Fibroblast of lung (primary cell): ENCODE measurements at regions not wholly inside any gene's neighbourhood (a gene's known extent, or its start where the extent isn't known, plus 50 kb on each side); places are given as distances from the start of the nearest gene placed in this dataset.

Source experiments
- DNase-seq, 2 donors: peaks; one replicate each; pipeline versions ENCODE4 v3.0.0 to v3.0.0-alpha.2; 2010; ENCODE audit warnings: low read depth in 2 of 2
- H2AFZ ChIP-seq: 2 replicates; pipeline ENCODE4 v1.5.1; 2012; ENCODE audit warnings: low read length, control low read depth, inconsistent platforms
- H3K27ac ChIP-seq: 2 replicates; pipeline ENCODE4 v1.5.1; 2011; ENCODE audit warnings: low read length, control low read depth; ENCODE audit not compliant: insufficient read depth
- H3K27me3 ChIP-seq: 2 replicates; pipeline ENCODE4 v1.5.1; 2011; ENCODE audit warnings: mild to moderate bottlenecking, low read length; ENCODE audit not compliant: control insufficient read depth, insufficient read depth
- H3K36me3 ChIP-seq: 2 replicates; pipeline ENCODE4 v1.5.1; 2011; ENCODE audit warnings: low read length; ENCODE audit not compliant: control insufficient read depth, insufficient read depth
- H3K4me1 ChIP-seq: 2 replicates; pipeline ENCODE4 v1.5.1; 2011; ENCODE audit warnings: low read length; ENCODE audit not compliant: control insufficient read depth, insufficient read depth; ENCODE audit errors: extremely low read depth
- H3K4me2 ChIP-seq: 2 replicates; pipeline ENCODE4 v1.5.1; 2011; ENCODE audit warnings: low read length, control low read depth; ENCODE audit not compliant: insufficient read depth; ENCODE audit errors: extremely low read depth
- H3K4me3 ChIP-seq, 4 experiments: fragments of 200-600 bp in 1 of 4; sonication (generic) in 1 of 4; replicated peaks in 1 of 4; 2 replicates each; pipeline ENCODE4 v1.5.1; 2011 to 2016; ENCODE audit warnings: low read length in 4 of 4, low read depth in 3 of 4, mild to moderate bottlenecking in 3 of 4, control low read depth in 2 of 4, inconsistent platforms in 1 of 4, mixed read lengths in 1 of 4; ENCODE audit not compliant: insufficient read depth in 1 of 4; ENCODE audit errors: control extremely low read depth in 1 of 4
- H3K79me2 ChIP-seq: 2 replicates; pipeline ENCODE4 v1.5.1; 2012; ENCODE audit warnings: mild to moderate bottlenecking, low read length, inconsistent platforms; ENCODE audit not compliant: control insufficient read depth, insufficient read depth
- H3K9ac ChIP-seq: 2 replicates; pipeline ENCODE4 v1.5.1; 2011; ENCODE audit warnings: mild to moderate bottlenecking, low read length, control low read depth; ENCODE audit not compliant: insufficient read depth
- H3K9me3 ChIP-seq: 2 replicates; pipeline ENCODE4 v1.5.1; 2012; ENCODE audit warnings: low read depth, low read length; ENCODE audit not compliant: control insufficient read depth, insufficient read depth
- H4K20me1 ChIP-seq: 2 replicates; pipeline ENCODE4 v1.5.1; 2011; ENCODE audit warnings: low read length; ENCODE audit not compliant: control insufficient read depth, insufficient read depth; ENCODE audit errors: extremely low read depth
- CTCF ChIP-seq, 2 donors: IDR thresholded peaks in 1 of 2; conservative IDR thresholded peaks in 1 of 2; 1 replicate in 1 of 2; 2 replicates in 1 of 2; pipeline ENCODE4 v1.5.1; 2011 to 2012; ENCODE audit warnings: low read length in 2 of 2, control low read depth in 1 of 2, inconsistent platforms in 1 of 2, low read depth in 1 of 2, mild to moderate bottlenecking in 1 of 2
- EZH2 ChIP-seq: IDR thresholded peaks from 2 replicates; pipeline ENCODE4 v1.5.1; 2012; ENCODE audit warnings: low read length, control low read depth, mild to moderate bottlenecking; ENCODE audit errors: missing control alignments

GRCh38 chr7:84665339-84665738 lies 470.8 kb upstream of the SEMA3A start:
- no peak overlapping the region for H3K27ac ChIP-seq
- no peak overlapping the region for H3K4me3 ChIP-seq
- no peak overlapping the region for H2AFZ ChIP-seq
- TF ChIP-seq EZH2 (no peak), CTCF (conservative IDR thresholded peaks at IDR 0.05 in 1 of 2, IDR thresholded peaks at IDR 0.05 in 1 of 2; ENCODE audit: low read depth in 1 of 2, low read length in 2 of 2) (no peak)
- no peak overlapping the region for H3K9ac ChIP-seq
- no peak for DNase-seq
- no peaks in the 10 kb centered on the region for H3K79me2 ChIP-seq
- H4K20me1 ChIP-seq, result no peaks in the 10 kb centered on the region
- no peaks in the 10 kb centered on the region for H3K36me3 ChIP-seq
- H3K27me3 ChIP-seq, result no peaks in the 10 kb centered on the region
- H3K4me2 ChIP-seq, result no peak overlapping the region
- H3K4me1 ChIP-seq, result no peaks in the 10 kb centered on the region
- H3K9me3 ChIP-seq, result no peaks in the 10 kb centered on the region

GRCh38 chr7:84664626-84665025 lies 470.0 kb upstream of the SEMA3A start:
- no peak overlapping the region for H3K4me2 ChIP-seq
- H3K9me3 ChIP-seq, result no peaks in the 10 kb centered on the region
- no peaks in the 10 kb centered on the region for H4K20me1 ChIP-seq
- TF ChIP-seq CTCF (conservative IDR thresholded peaks at IDR 0.05 in 1 of 2, IDR thresholded peaks at IDR 0.05 in 1 of 2; ENCODE audit: low read depth in 1 of 2, low read length in 2 of 2) (no peak), EZH2 (no peak)
- no peak overlapping the region for H2AFZ ChIP-seq
- no peaks in the 10 kb centered on the region for H3K36me3 ChIP-seq
- no peak overlapping the region for H3K27ac ChIP-seq
- H3K27me3 ChIP-seq, result no peaks in the 10 kb centered on the region
- no peak overlapping the region for H3K4me3 ChIP-seq
- no peak for DNase-seq
- H3K79me2 ChIP-seq, result no peaks in the 10 kb centered on the region
- H3K4me1 ChIP-seq, result no peaks in the 10 kb centered on the region
- H3K9ac ChIP-seq, result no peak overlapping the region

- Histone ChIP-seq H3K79me2 (no peaks in the 10 kb centered on the region), H4K20me1 (no peaks in the 10 kb centered on the region), H3K4me3 (peak overlapping the region in 2 of 4 experiments; percentile 3 to 19), H3K27ac (no peak overlapping the region), H2AFZ (peak overlapping the region; percentile 54), H3K4me2 (peak overlapping the region; percentile 20), H3K36me3 (no peaks in the 10 kb centered on the region), H3K4me1 (no peaks in the 10 kb centered on the region), H3K27me3 (no peaks in the 10 kb centered on the region), H3K9ac (no peak overlapping the region), H3K9me3 (no peaks in the 10 kb centered on the region)
- TF ChIP-seq CTCF (conservative IDR thresholded peaks at IDR 0.05 in 1 of 2, IDR thresholded peaks at IDR 0.05 in 1 of 2; ENCODE audit: low read depth in 1 of 2, low read length in 2 of 2) (no peak), EZH2 (no peak)
- peak in 1 of 2 donors; percentile 15 for DNase-seq
Measured at GRCh38 chr7:84663224-84663623, 468.6 kb upstream of the SEMA3A start.
